GM10248 (cell line): ENCODE measurements at regions not wholly inside any gene's neighbourhood (a gene's known extent, or its start where the extent isn't known, plus 50 kb on each side); places are given as distances from the start of the nearest gene placed in this dataset.

ENCODE experiments used
- CTCF ChIA-PET: fragments of 300-600 bp; sonication (Branson Sonifier 250); formaldehyde crosslinking; extraction: SDS; loops from one replicate; lab custom pipeline; 2021; ENCODE audit warnings: antibody characterized with exemption; lab: Yijun Ruan, JAX
- POLR2A ChIA-PET: fragments of 350-650 bp; sonication (Branson Sonifier 250); formaldehyde crosslinking; extraction: SDS; loops from one replicate; lab custom pipeline; 2020; ENCODE audit warnings: antibody characterized with exemption; lab: Yijun Ruan, JAX
- DNase-seq: peaks from one replicate; pipeline ENCODE4 v3.0.0; 2012; ENCODE audit errors: extremely low spot score
- TF ChIP-seq, protein P1 (sequence below): IDR thresholded peaks from 2 replicates; pipeline ENCODE4 v1.5.1; 2012; ENCODE audit warnings: mild to moderate bottlenecking, low read depth; ENCODE audit errors: extremely low read depth, missing control alignments, control extremely low read depth

DNA sequence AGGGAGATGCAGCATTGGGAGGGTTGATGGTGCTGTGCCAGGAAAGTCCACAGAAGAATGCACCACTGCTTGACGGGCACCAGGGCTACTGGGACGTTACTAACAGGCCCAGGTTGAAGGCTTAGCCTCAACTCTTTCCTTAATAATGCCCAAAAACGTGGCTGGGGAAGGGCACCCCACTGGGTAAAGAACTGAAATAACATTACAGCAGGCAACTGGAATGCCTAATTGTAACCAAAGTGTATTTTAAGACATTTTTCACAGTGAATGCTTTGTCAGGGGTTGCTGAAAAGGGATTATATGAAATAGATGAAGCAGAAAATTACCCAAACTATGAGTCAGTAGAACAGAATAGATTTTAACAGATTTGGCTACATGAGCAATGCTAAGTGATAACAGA lies 191.3 kb downstream of the CMPK2 start:
- CTCF ChIA-PET: no interaction called here
- TF ChIP-seq, protein P1, sequence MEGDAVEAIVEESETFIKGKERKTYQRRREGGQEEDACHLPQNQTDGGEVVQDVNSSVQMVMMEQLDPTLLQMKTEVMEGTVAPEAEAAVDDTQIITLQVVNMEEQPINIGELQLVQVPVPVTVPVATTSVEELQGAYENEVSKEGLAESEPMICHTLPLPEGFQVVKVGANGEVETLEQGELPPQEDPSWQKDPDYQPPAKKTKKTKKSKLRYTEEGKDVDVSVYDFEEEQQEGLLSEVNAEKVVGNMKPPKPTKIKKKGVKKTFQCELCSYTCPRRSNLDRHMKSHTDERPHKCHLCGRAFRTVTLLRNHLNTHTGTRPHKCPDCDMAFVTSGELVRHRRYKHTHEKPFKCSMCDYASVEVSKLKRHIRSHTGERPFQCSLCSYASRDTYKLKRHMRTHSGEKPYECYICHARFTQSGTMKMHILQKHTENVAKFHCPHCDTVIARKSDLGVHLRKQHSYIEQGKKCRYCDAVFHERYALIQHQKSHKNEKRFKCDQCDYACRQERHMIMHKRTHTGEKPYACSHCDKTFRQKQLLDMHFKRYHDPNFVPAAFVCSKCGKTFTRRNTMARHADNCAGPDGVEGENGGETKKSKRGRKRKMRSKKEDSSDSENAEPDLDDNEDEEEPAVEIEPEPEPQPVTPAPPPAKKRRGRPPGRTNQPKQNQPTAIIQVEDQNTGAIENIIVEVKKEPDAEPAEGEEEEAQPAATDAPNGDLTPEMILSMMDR: no peak
- no peak for DNase-seq
- POLR2A ChIA-PET: no interaction called here

DNA sequence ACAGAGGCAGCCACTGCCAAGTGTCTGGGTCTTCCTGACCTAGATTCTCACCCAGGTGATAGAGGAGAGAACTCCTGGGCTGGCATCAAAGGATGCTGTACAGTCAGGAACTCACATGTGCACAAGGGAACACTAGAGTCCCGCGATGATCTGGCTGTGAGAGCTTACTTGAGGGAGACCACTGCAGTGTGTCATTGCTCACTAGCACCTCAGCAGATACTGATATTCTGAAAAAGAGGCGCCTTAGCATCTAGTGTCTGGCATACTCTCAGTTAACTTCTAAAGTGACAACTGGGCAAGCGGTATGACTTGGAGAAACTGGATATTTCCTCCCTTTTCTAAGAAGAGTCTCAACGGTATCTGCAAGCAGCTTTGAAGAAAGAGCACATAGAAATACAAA lies 189.9 kb downstream of the CMPK2 start:
- ChIA-PET CTCF (interaction anchor here (1.1 to 1.9 kb wide), 2 partner anchors 11 to 37 kb away, joined by 3 to 6 read pairs; no protein-coding TSS in a partner anchor), POLR2A (no interaction called here)
- TF ChIP-seq, protein P1: no peak
- DNase-seq: no peak

DNA sequence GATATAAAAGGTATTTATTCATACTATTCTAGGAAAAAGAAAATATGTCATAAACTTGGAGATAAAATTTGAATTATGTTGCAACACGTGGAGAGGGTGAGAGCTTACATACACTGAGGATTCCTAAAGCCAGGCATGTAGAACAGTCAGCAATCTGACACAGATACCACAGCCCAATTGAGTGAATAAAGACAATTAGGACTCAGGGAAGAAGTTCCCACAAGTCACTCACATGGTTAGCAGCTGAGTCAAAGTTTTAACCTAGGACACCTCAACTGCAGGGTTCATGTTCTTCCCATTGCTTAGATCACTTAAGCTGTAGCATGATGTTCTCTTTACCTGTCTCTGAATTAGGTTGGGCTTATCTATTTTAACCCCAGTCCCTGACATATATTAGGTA lies 189.5 kb downstream of the CMPK2 start:
- no peak for DNase-seq
- POLR2A ChIA-PET: no interaction called here
- TF ChIP-seq, protein P1: no peak
- CTCF ChIA-PET: interaction anchor here (1.1 to 1.9 kb wide), 2 partner anchors 10 to 37 kb away, joined by 3 to 6 read pairs; no protein-coding TSS in a partner anchor

DNA sequence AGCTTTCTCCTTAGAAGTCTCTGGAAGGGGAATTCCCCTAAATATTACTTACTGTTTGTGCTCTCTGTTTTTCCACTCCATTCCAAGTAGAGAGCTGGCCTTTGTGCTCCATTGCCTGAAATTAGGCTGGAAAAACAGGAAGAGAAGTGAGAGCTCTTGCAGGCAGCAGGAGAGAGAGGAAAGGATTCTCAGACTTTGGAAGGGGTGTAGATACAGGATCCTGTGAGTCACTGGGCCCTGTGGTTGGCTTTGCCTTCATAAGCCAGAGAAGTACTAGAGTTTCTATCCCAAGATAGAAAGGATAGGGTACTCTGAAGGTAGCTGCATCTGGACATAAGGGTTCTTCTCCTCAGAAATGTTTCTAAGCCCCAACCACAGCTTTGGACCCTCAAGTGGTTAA lies 188.9 kb downstream of the CMPK2 start:
- TF ChIP-seq, protein P1: no peak
- CTCF ChIA-PET: interaction anchor here (1.1 to 1.9 kb wide), 2 partner anchors 10 to 38 kb away, joined by 3 to 6 read pairs; no protein-coding TSS in a partner anchor
- DNase-seq: no peak
- POLR2A ChIA-PET: interaction anchor here (0.6 kb wide), 1 partner anchor 1181 kb away, joined by 3 read pairs; no protein-coding TSS in a partner anchor

DNA sequence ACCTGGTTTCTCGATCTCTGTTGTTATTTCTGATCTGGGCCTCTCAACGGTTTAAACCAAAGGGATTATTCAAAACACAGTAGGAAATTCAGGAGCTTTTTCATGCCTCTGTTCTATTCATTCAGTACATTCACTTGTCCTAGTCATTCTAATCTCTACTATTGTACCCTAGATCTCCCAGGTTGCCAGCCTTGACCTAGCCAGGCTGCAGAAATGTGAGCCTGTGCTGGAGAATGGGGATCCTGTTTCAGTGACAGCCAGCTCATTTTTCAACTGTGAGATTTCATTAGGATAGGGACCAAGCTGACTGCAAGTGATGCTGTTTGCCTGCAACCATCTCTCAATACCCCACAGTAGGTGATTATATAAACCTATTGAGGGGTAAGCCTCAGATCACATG lies 186.2 kb downstream of the CMPK2 start:
- ChIA-PET CTCF (interaction anchor here (0.9 kb wide), 1 partner anchor 25 kb away, joined by 3 read pairs; no protein-coding TSS in a partner anchor), POLR2A (no interaction called here)
- DNase-seq: no peak
- TF ChIP-seq, protein P1: no peak

DNA sequence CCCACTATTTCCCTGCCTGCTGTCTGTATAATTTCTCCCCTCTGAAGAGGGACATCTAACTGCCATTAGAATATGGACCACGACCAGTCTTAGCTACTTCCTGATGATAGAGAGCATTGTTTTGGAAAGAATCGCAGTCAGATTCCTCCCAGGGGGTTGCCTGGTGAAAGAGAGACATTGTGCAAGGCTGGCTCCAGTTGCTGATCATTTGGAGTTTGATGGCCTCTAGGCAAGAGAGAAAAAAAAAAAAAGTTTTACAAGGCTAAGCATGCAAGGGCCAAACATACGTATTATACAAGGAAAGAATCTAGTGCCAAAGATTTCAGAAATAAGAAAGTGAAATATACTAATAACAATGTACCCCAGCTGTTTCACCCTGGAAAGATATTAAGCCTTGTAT lies 182.2 kb downstream of the CMPK2 start:
- no peak for DNase-seq
- TF ChIP-seq, protein P1: no peak
- ChIA-PET CTCF (no interaction called here), POLR2A (no interaction called here)
